Left ventricle myocardium inferior (tissue), 1 donor: ENCODE measurements at regions not wholly inside any gene's neighbourhood (a gene's known extent, or its start where the extent isn't known, plus 50 kb on each side); places are given as distances from the start of the nearest gene placed in this dataset.

Experiments used
- DNase-seq: peaks from one replicate; pipeline ENCODE4 v3.0.0-alpha.2; 2020
- H3K27ac ChIP-seq: fragments of 200-600 bp; replicated peaks from 2 replicates; pipeline ENCODE4 v1.8.0; 2021
- H3K27me3 ChIP-seq: fragments of 200-600 bp; 2 replicates; pipeline ENCODE4 v1.8.0; 2021; ENCODE audit warnings: low read depth
- H3K36me3 ChIP-seq: fragments of 200-600 bp; 2 replicates; pipeline ENCODE4 v1.8.0; 2021
- H3K4me1 ChIP-seq: fragments of 200-600 bp; 2 replicates; pipeline ENCODE4 v1.8.0; 2021
- H3K4me3 ChIP-seq: fragments of 200-600 bp; 2 replicates; pipeline ENCODE4 v1.8.0; 2021; ENCODE audit warnings: mild to moderate bottlenecking, moderate library complexity
- H3K9me3 ChIP-seq: fragments of 200-600 bp; replicated peaks from 2 replicates; pipeline ENCODE4 v1.8.0; 2021
- CTCF ChIP-seq: fragments of 200-600 bp; IDR thresholded peaks from 2 replicates; pipeline ENCODE4 v1.8.0; 2021; ENCODE audit warnings: antibody characterized with exemption, mild to moderate bottlenecking, borderline replicate concordance
- intact Hi-C: fragments of 100-400 bp; cut with micrococcal nuclease; formaldehyde crosslinking; loops from one replicate; pipeline ENCODE4 v1.11.0; 2022
- donor health status: DM: no; HTN: yes; CAD: no; lungs with severe emphysema.

- intact Hi-C loops, result no loop called here
- no peaks in the 10 kb centered on the region for H3K4me1 ChIP-seq
These were observed 388.0 kb downstream of the VRK1 start for GRCh38 chr14:97185186-97185585.

GRCh38 chr14:97187916-97188315 is 390.7 kb downstream of the VRK1 start:
- no peaks in the 10 kb centered on the region for H3K36me3 ChIP-seq
- no peak for TF ChIP-seq CTCF
- intact Hi-C loops, result no loop called here
- H3K27ac ChIP-seq, result no peak overlapping the region
- no peak for DNase-seq
- H3K4me3 ChIP-seq, result no peak overlapping the region
- no peaks in the 10 kb centered on the region for H3K4me1 ChIP-seq
- H3K27me3 ChIP-seq, result peaks cover 32% of the 10 kb centered on the region
- no peaks in the 10 kb centered on the region for H3K9me3 ChIP-seq

More at GRCh38 chr14:97185186-97185585, 388.0 kb downstream of the VRK1 start:
- Histone ChIP-seq H3K4me3 (no peak overlapping the region), H3K27ac (no peak overlapping the region), H3K36me3 (no peaks in the 10 kb centered on the region), H3K27me3 (peaks cover 31% of the 10 kb centered on the region), H3K9me3 (no peaks in the 10 kb centered on the region)
- peak; percentile 33 for TF ChIP-seq CTCF
- no peak for DNase-seq

- peaks cover 23% of the 10 kb centered on the region for H3K27me3 ChIP-seq
- no peak for DNase-seq
- TF ChIP-seq CTCF, result no peak
- intact Hi-C loops, result no loop called here
- no peak overlapping the region for H3K4me3 ChIP-seq
- H3K4me1 ChIP-seq, result no peaks in the 10 kb centered on the region
- peaks cover 20% of the 10 kb centered on the region for H3K9me3 ChIP-seq
- H3K27ac ChIP-seq, result no peak overlapping the region
- H3K36me3 ChIP-seq, result no peaks in the 10 kb centered on the region
These were observed 399.2 kb downstream of the VRK1 start for GRCh38 chr14:97196336-97196735.

- no peak for DNase-seq
- intact Hi-C loops, result no loop called here
These were observed 401.6 kb downstream of the VRK1 start for GRCh38 chr14:97198813-97199212.

GRCh38 chr14:97200245-97200644 is 403.1 kb downstream of the VRK1 start:
- Histone ChIP-seq H3K9me3 (peaks cover 8% of the 10 kb centered on the region), H3K4me3 (no peak overlapping the region), H3K4me1 (no peaks in the 10 kb centered on the region), H3K27ac (no peak overlapping the region), H3K27me3 (peaks cover 28% of the 10 kb centered on the region), H3K36me3 (no peaks in the 10 kb centered on the region)
- intact Hi-C loops, result no loop called here
- no peak for TF ChIP-seq CTCF
- DNase-seq, result no peak

More at GRCh38 chr14:97198813-97199212, 401.6 kb downstream of the VRK1 start:
- Histone ChIP-seq H3K27me3 (peaks cover 34% of the 10 kb centered on the region), H3K36me3 (no peaks in the 10 kb centered on the region), H3K9me3 (peaks cover 20% of the 10 kb centered on the region), H3K4me1 (no peaks in the 10 kb centered on the region), H3K27ac (no peak overlapping the region), H3K4me3 (no peak overlapping the region)
- TF ChIP-seq CTCF, result no peak

- Histone ChIP-seq H3K4me3 (no peak overlapping the region), H3K36me3 (no peaks in the 10 kb centered on the region), H3K27ac (no peak overlapping the region), H3K27me3 (peaks cover 29% of the 10 kb centered on the region), H3K9me3 (no peaks in the 10 kb centered on the region), H3K4me1 (no peaks in the 10 kb centered on the region)
- intact Hi-C loops, result no loop called here
- no peak for DNase-seq
- TF ChIP-seq CTCF, result no peak
These were observed 409.7 kb downstream of the VRK1 start for GRCh38 chr14:97206916-97207315.
